ENCODE measurements at regions not wholly inside any gene's neighbourhood (a gene's known extent, or its start where the extent isn't known, plus 50 kb on each side); places are given as distances from the start of the nearest gene placed in this dataset.

DNA sequence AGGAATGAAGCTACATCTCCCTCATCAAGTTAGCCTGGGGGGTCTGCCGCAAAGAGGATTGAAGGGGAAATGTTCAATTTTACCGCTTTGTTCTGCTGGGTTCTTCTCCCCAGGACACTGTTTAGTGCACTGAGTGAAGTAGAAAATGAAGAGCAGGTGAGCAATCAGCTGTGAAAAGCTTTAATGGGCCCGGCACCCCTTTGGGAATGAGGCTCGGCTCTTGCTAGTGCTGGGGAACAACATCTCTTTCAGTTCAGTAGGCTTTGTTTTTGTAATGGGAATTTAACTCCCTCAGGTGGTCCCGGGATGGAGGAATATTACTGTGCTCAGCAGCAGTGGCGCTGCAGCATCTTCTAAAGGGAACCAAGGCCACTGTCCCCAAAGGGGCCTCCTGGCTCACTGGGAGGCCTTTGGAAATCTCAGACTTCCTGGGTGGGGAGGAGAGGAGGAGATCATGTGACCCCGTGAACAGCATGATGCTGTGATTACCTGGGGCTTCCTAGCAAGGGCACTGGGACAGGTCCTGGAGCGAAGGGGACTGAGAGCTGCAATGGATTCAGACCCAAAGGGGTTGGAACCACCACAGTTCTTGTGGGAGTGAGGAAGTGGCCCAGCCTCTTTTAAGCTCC lies 85.2 kb upstream of the MAX start:
- TF ChIP-seq EZH2 (IDR thresholded peaks at IDR 0.05) (no peak), POLR2AphosphoS5 (IDR thresholded peaks at IDR 0.05; ENCODE audit: borderline replicate concordance, low read depth, low read length) (no peak)
